Endothelial cell of umbilical vein (primary cell): ENCODE measurements at regions not wholly inside any gene's neighbourhood (a gene's known extent, or its start where the extent isn't known, plus 50 kb on each side); places are given as distances from the start of the nearest gene placed in this dataset.

Experiments used
- CTCF ChIP-seq, 2 donors: IDR thresholded peaks; 1 replicate in 1 of 2; 2 replicates in 1 of 2; pipeline ENCODE4 v1.5.1; 2011; ENCODE audit warnings: low read length in 2 of 2, mild to moderate bottlenecking in 2 of 2, moderate library complexity in 2 of 2, control low read depth in 1 of 2, inconsistent platforms in 1 of 2, low read depth in 1 of 2; ENCODE audit not compliant: insufficient read depth in 1 of 2; ENCODE audit errors: extremely low read depth in 1 of 2
- EZH2 ChIP-seq: IDR thresholded peaks from 2 replicates; pipeline ENCODE4 v1.6.1; 2012; ENCODE audit warnings: borderline replicate concordance, low read depth, mild to moderate bottlenecking, moderate library complexity, low read length, inconsistent platforms; ENCODE audit not compliant: severe bottlenecking
- JUN ChIP-seq: IDR thresholded peaks from 2 replicates; pipeline ENCODE4 v1.6.1; 2011; ENCODE audit warnings: borderline replicate concordance, low read depth; ENCODE audit not compliant: insufficient read length, insufficient read depth
- POLR2A ChIP-seq: IDR thresholded peaks from 2 replicates; pipeline ENCODE4 v1.6.1; 2012; ENCODE audit warnings: low read depth, mild to moderate bottlenecking, control low read depth, low read length
- POLR2AphosphoS5 ChIP-seq: IDR thresholded peaks from 2 replicates; pipeline ENCODE4 v1.6.1; 2012; ENCODE audit warnings: low read depth, mild to moderate bottlenecking, control low read depth, low read length, moderate library complexity; ENCODE audit not compliant: insufficient read depth

- TF ChIP-seq POLR2A (no peak), EZH2 (no peak), CTCF (IDR thresholded peaks at IDR 0.05; ENCODE audit: extremely low read depth in 1 of 2, insufficient read depth in 1 of 2, low read depth in 1 of 2, low read length in 2 of 2) (no peak), JUN (no peak), POLR2AphosphoS5 (no peak)
Measured at GRCh38 chr6:163641706-163642105, 227.2 kb downstream of the QKI start.
